ENCODE measurements at regions not wholly inside any gene's neighbourhood (a gene's known extent, or its start where the extent isn't known, plus 50 kb on each side); places are given as distances from the start of the nearest gene placed in this dataset.

- DNase-seq = no peak
- intact Hi-C loops (cut with DNase I) = no loop called here
Observed at GRCh38 chr6:146885708-146886457, 287.1 kb downstream of the ADGB start.

DNA sequence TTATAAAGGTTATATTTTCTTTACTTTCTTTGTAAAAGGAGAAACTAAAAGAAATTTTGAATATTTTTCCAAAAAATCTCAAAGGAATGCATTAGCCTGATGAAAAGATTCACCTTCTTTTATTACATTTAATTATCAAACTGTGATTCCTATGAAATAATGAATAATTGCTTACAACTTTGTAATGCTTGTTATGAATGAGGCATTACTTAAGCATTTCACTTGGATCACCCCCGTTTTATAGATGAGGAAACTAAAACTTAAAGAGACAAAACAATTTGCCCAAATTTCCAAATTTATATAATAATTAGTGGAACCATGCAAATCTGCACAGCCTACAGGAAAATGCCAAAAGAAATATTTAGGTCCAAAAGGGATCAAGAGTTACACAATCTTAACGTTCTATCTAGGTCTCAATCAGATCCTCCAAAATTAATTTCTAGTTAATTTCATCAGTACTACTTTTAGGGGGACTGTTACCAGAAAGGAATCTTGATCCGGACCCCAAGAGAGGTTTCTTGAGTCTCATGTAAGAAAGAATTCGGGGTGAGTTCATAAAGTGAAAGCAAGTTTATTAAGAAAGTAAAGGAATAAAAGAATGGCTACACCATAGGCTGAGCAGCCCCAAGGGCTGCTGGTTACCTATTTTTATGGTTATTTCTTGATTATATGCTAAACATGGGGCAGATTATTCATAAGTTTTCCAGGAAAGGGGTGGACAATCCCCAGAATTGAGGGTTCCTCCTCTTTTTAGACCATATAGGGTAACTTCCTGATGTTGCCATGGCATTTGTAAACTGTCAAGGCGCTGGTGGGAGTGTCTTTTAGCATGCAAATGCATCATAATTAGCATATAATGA lies 288.0 kb downstream of the ADGB start:
- intact Hi-C loops (cut with DNase I) = no loop called here
- DNase-seq = no peak

GRCh38 chr6:146887447-146888077 lies 288.8 kb downstream of the ADGB start:
- intact Hi-C loops (cut with DNase I) = no loop called here
- DNase-seq = no peak

DNA sequence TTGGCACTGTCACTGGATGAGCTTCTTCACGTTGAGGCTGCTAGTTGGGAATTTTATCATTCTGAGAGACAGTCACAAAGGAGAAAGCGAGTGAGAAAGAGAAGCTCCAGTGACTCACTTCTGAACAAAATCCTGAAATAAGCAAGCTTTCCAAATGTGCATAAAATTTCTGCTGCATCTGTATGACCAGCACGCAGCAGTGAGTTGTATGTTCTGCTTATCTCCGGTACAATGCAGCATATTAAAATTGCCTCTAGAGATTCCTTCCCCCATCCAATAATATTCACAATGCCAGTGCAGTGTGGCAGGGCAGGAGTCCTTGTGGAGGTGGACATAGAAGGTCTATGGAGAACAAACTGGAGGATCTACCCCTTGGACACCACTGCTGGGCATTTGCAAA lies 290.5 kb downstream of the ADGB start:
- intact Hi-C loops (cut with DNase I) = no loop called here

DNA sequence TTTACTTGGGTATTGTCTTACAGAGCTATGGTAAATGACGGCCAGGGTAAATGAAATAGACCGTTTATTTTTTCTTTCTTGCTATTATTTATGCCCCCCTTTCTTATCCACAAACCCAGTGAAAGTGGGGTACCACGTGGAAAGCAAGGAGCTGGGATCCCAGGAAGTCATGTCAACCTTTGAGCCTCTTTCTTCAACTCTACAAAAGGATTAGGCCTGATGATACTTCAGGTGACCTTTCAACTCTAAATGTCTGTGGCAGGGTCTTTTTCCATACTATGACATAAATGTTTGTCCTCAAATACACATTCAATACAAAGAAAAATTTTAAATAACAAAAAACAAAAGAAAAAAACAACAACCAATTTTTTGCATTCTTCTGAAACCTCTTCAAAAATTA lies 291.4 kb downstream of the ADGB start:
- no peak for DNase-seq
- intact Hi-C loops (cut with DNase I) = no loop called here

More for the DNA sequence above, 290.5 kb downstream of the ADGB start:
- DNase-seq = no peak

GRCh38 chr6:146890644-146891434 lies 292.1 kb downstream of the ADGB start:
- intact Hi-C loops (cut with DNase I) = no loop called here
- DNase-seq = no peak

DNA sequence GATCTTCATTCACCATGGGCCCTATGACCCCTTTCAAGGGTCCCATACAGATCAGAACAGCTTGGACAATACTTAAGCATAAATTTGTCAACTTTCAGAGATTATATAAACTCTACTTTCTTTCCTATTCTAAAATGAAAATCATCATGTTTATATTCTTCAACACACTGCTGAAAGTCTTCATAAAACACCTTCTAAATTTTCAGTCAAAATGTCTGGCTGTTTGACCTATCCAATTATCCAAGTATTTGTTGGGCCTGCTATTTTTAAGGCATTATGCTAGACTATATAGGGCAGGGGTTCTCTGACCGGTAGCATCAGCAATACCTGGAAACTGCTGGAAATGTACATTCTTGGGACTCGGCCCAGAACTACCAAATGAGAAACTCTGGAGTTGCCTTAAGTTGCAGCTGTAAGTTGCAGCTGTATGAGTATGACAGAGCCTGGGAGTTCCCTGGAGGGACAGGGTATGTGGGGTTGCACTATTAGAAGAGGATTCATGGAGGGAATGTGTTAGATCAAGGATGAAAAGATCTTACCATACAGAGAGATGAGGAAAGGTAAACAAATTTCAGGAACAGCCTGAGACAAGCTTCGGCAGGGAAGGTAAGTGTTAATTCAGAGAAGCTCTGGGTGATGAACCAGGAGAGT lies 293.0 kb downstream of the ADGB start:
- intact Hi-C loops (cut with DNase I) = no loop called here
- DNase-seq = no peak

DNA sequence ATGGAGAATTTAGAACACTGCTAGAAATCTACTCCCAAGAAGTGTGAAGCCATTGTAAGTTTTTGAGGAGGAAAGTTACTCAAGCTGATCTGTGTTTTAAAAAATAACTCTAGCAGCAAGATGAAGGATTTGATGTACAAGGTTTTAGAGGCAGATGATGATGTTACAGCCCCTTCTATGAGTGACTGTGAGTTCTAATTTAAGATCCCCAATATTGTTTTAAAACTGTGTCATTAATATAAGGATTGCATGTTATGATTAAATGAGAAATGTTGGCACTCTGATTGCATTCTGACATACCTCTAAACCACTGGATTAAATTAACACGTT lies 293.5 kb downstream of the ADGB start:
- intact Hi-C loops (cut with DNase I) = no loop called here
- DNase-seq = no peak

DNA sequence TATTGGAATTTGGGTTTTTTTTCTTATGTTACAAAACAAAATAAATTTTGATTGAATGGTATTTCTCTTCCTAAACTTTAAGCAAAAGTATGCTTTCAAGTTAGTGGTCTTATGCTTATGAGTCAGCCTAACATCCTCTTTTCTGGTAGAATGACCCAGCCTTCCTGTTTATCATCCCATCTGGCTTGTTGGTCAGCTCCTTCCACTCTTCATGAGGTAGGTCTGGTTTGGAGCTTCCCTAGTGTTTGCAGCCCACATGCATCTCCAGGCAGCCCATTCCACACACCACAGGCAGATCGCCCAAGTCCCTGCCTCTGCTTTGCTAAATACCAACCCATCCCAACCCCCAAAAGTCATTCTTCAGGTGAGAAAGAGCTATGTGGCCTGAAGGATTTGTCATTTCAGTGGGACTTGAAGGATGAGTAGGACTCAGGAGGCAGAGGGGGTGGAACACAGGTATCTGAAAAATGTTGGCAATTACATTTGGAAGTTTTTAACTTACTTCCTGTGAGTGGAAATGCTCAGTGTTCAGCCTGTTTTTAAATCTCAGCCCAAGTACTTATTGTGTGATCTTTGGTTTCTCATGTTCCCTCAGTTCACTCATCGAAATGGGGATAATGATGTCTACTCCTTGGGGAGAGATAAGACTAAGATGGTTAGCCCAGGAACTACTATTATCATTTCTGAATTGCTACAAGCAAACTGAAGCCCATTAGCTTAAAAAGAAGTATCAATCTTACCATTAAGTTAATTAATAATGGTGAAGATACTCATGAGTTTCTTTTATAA lies 294.0 kb downstream of the ADGB start:
- DNase-seq = no peak
- intact Hi-C loops (cut with DNase I) = no loop called here

DNA sequence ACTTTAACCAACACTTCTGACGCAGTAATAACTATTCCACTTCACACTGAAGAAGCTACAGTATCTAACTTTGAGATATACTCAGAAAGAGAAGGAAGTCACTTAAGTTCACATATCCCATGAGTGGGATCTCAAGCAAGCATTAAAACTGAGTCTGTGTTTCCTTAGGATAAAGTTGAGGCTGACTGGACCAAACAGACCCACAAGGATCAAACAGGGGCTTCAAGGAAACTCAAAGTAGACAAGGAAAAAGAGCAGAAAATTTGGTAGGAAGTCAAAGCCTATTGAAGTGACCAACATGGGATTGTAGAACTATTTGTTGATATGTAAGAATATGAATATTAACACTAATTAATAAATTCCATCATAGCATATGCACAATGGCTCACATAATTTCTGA lies 294.9 kb downstream of the ADGB start:
- DNase-seq = no peak
- intact Hi-C loops (cut with DNase I) = no loop called here

GRCh38 chr6:146894624-146895023 lies 295.9 kb downstream of the ADGB start:
- intact Hi-C loops (cut with DNase I) = no loop called here
- DNase-seq = no peak

DNA sequence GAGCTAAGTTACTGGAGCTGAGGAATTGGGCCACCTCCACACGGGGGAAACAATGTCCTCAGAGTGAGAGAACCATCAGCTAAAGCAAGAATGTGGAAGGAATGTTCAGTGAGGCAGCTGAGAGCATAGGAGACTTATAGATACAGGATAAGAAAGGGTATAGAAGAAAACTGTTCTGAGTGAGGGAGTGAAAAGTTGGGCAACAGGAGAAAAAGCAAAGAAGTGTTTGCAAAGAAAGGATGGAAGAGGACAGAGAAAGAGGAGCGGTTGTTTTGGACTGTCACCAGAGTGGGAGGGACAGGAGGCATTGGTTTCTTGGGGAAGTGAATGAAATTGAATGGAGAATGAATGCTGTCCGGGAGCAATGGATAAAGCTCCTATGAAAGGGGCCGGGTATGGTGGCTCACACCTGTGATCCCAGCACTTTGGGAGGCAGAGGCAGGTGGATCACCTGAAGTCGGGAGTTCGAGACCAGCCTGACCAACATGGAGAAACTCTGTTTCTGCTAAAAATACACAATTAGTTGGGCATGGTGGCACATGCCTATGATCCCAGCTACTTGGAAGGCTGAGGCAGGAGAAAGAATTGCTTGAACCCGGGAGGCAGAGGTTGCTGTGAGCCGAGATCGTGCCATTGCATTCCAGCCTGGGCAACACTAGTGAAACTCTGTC lies 296.5 kb downstream of the ADGB start:
- DNase-seq = no peak

GRCh38 chr6:146895772-146896061 lies 296.9 kb downstream of the ADGB start:
- intact Hi-C loops (cut with DNase I) = no loop called here
- no peak for DNase-seq

More for the DNA sequence above, 296.5 kb downstream of the ADGB start:
- intact Hi-C loops (cut with DNase I) = no loop called here

DNA sequence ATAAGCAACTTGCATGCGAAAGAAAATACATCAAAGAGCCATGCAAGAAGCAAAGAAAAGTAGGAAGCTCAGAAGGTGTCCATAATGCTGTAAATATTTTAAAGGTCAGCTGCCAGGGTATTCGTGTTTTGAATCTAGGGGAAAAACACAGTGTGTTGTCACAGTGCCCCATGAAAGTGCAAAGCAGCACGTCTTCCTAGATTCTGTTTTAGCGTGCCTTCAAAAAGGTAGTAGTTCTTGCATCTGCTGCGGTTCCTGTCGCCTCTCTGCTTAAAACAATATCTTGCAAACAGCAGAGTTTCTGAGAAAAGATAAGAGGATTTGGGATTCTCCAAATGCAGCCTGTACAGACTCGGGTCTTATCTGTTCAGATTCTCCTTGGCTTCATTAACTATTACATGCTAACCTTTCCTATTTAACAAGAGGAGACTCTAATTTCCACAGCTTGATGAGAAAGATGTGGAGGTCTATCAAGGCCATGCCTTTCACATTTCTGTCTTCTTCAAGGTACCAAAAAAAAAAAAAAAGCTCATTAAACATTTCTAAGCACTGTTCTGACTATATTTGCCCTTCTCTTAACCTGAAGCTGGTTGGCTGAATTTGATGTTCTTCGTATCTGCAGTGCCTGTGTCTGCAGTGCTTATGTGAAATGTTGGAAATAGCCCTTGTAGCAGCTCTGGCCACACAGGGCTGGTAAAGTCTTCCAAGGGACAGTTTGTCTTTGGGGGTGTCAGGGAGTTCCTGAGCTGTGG lies 297.5 kb downstream of the ADGB start:
- intact Hi-C loops (cut with DNase I) = no loop called here
- no peak for DNase-seq

- no peak for DNase-seq
- intact Hi-C loops (cut with DNase I) = no loop called here
Observed at GRCh38 chr6:146896960-146897701, 298.4 kb downstream of the ADGB start.

DNA sequence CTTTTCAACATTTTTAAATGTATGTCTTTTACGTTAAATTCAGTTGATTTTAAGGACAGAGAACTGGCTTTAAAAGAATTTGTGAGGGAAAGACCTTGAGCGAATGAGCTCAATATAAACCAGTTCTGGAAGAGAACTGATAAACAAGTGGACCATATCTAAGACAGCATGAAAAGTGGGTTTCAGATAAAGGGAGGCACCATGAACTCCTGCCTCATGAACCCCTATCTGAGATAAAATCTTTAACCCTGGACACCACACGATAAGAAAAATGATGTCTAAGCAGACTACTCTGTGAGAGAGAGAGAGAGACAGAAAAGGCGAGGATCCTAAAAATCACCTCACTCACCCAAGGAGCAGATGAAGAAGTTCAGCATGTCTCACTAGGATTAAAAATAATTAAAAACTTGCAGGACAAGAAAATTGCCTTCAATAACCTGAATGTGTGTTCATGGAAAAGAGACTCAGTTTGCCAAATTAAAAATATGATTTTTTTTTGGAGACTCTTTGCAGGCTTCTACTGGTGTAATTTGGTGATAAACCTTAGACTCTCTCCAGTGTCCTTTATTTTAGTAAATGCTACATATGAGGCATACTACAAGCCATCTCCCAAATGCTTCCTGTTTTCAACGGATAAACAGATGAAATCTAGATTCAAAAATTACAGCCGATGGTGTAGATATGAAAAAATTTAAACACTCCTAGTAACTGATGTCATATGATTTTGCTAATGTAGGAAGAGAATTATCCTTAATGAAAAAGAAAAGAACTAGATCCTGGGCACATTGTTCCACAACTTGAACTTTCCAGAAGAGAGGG lies 299.5 kb downstream of the ADGB start:
- intact Hi-C loops (cut with DNase I) = no loop called here

More for the DNA sequence above, 299.5 kb downstream of the ADGB start:
- no peak for DNase-seq
